H9 (cell line): ENCODE measurements at regions not wholly inside any gene's neighbourhood (a gene's known extent, or its start where the extent isn't known, plus 50 kb on each side); places are given as distances from the start of the nearest gene placed in this dataset.

Experiments used
- DNase-seq: peaks from one replicate; pipeline ENCODE4 v3.0.0-alpha.2; 2017
- H2AFZ ChIP-seq: one replicate; pipeline ENCODE4 v1.6.1; 2013; ENCODE audit warnings: mild to moderate bottlenecking, low read length, control low read depth, moderate library complexity
- H2AK5ac ChIP-seq: 2 replicates; pipeline ENCODE4 v1.6.1; 2013; ENCODE audit warnings: low read length, control low read depth, mixed read lengths; ENCODE audit not compliant: insufficient read length
- H2BK120ac ChIP-seq: one replicate; pipeline ENCODE4 v1.6.1; 2013; ENCODE audit warnings: low read depth, mild to moderate bottlenecking, low read length, control low read depth, inconsistent platforms; ENCODE audit not compliant: poor library complexity, severe bottlenecking
- H2BK12ac ChIP-seq: 2 replicates; pipeline ENCODE4 v1.6.1; 2013; ENCODE audit warnings: low read length, control low read depth, mixed read lengths, low read depth; ENCODE audit not compliant: insufficient read length
- H2BK15ac ChIP-seq: 2 replicates; pipeline ENCODE4 v1.6.1; 2013; ENCODE audit warnings: low read depth, low read length, control low read depth
- H2BK20ac ChIP-seq: one replicate; pipeline ENCODE4 v1.6.1; 2013; ENCODE audit warnings: low read depth, mild to moderate bottlenecking, low read length, control low read depth, inconsistent platforms; ENCODE audit not compliant: poor library complexity, severe bottlenecking
- H2BK5ac ChIP-seq: 2 replicates; pipeline ENCODE4 v1.6.1; 2013; ENCODE audit warnings: low read length, control low read depth, mixed read lengths; ENCODE audit not compliant: insufficient read length
- H3K14ac ChIP-seq: 2 replicates; pipeline ENCODE4 v1.6.1; 2013; ENCODE audit warnings: low read length, control low read depth; ENCODE audit not compliant: insufficient read depth
- H3K18ac ChIP-seq: 2 replicates; pipeline ENCODE4 v1.6.1; 2013; ENCODE audit warnings: low read depth, mild to moderate bottlenecking, mixed read lengths, low read length, control low read depth; ENCODE audit not compliant: insufficient read length
- H3K23ac ChIP-seq: 2 replicates; pipeline ENCODE4 v1.6.1; 2013; ENCODE audit warnings: low read length, control low read depth, mixed read lengths, low read depth; ENCODE audit not compliant: insufficient read length
- H3K23me2 ChIP-seq: 2 replicates; pipeline ENCODE4 v1.6.1; 2013; ENCODE audit warnings: low read depth, mild to moderate bottlenecking, mixed read lengths, low read length, control low read depth; ENCODE audit not compliant: insufficient read length, poor library complexity, severe bottlenecking
- H3K27ac ChIP-seq: 2 replicates; pipeline ENCODE4 v1.5.1; 2013; ENCODE audit warnings: low read length, control low read depth, mixed read lengths, low read depth; ENCODE audit not compliant: insufficient read length
- H3K27me3 ChIP-seq: 2 replicates; pipeline ENCODE4 v1.6.1; 2013; ENCODE audit warnings: low read length, control low read depth, inconsistent platforms; ENCODE audit not compliant: insufficient read depth
- H3K4ac ChIP-seq: 2 replicates; pipeline ENCODE4 v1.6.1; 2013; ENCODE audit warnings: low read depth, mild to moderate bottlenecking, control low read depth, inconsistent platforms, low read length, moderate library complexity
- H3K4me1 ChIP-seq: 2 replicates; pipeline ENCODE4 v1.6.1; 2013; ENCODE audit warnings: low read length, control low read depth, inconsistent platforms; ENCODE audit not compliant: insufficient read depth
- H3K4me2 ChIP-seq: 2 replicates; pipeline ENCODE4 v1.6.1; 2013; ENCODE audit warnings: low read length, control low read depth, mixed read lengths; ENCODE audit not compliant: insufficient read length, insufficient read depth
- H3K56ac ChIP-seq: 2 replicates; pipeline ENCODE4 v1.6.1; 2013; ENCODE audit warnings: low read depth, mild to moderate bottlenecking, mixed read lengths, low read length, control low read depth; ENCODE audit not compliant: insufficient read length
- H3K79me1 ChIP-seq: 2 replicates; pipeline ENCODE4 v1.6.1; 2013; ENCODE audit warnings: low read depth, mild to moderate bottlenecking, moderate library complexity, low read length, control low read depth, inconsistent platforms; ENCODE audit not compliant: insufficient read depth, poor library complexity, severe bottlenecking
- H3K79me2 ChIP-seq: 2 replicates; pipeline ENCODE4 v1.6.1; 2013; ENCODE audit warnings: low read length, control low read depth, inconsistent platforms; ENCODE audit not compliant: insufficient read depth
- H3K9ac ChIP-seq: 2 replicates; pipeline ENCODE4 v1.6.1; 2013; ENCODE audit warnings: low read length, control low read depth, mixed read lengths; ENCODE audit not compliant: insufficient read length; ENCODE audit errors: extremely low read depth
- H3K9me3 ChIP-seq: one replicate; pipeline ENCODE4 v1.6.1; 2013; ENCODE audit warnings: low read depth, low read length, inconsistent platforms; ENCODE audit not compliant: control insufficient read depth
- H3T11ph ChIP-seq: one replicate; pipeline ENCODE4 v1.6.1; 2013; ENCODE audit warnings: mild to moderate bottlenecking, low read length, control low read depth, inconsistent platforms
- H4K20me1 ChIP-seq: one replicate; pipeline ENCODE4 v1.6.1; 2013; ENCODE audit not compliant: control insufficient read depth, insufficient read length, insufficient read depth
- H4K5ac ChIP-seq: 2 replicates; pipeline ENCODE4 v1.6.1; 2013; ENCODE audit warnings: low read depth, mild to moderate bottlenecking, mixed read lengths, low read length, control low read depth; ENCODE audit not compliant: insufficient read length
- H4K8ac ChIP-seq: replicated peaks from 2 replicates; pipeline ENCODE4 v1.6.1; 2013; ENCODE audit warnings: low read length, control low read depth, mixed read lengths, low read depth; ENCODE audit not compliant: insufficient read length
- H4K91ac ChIP-seq: 2 replicates; pipeline ENCODE4 v1.6.1; 2013; ENCODE audit warnings: low read depth, mild to moderate bottlenecking, moderate library complexity, mixed read lengths, low read length, control low read depth; ENCODE audit not compliant: insufficient read length
- H3K27ac Mint-ChIP-seq, 3 experiments: 2 replicates in 2 of 3; 3 replicates in 1 of 3; pipeline ENCODE4 v1.8.0; 2020 to 2021; ENCODE audit warnings: mixed read lengths in 3 of 3, mild to moderate bottlenecking in 1 of 3, moderate library complexity in 1 of 3
- H3K27me3 Mint-ChIP-seq: 2 replicates; pipeline ENCODE4 v1.8.0; 2021; ENCODE audit warnings: low read depth, mild to moderate bottlenecking, moderate library complexity, mixed read lengths
- H3K36me3 Mint-ChIP-seq, 3 experiments: 2 replicates in 2 of 3; 3 replicates in 1 of 3; pipeline ENCODE4 v1.8.0; 2020 to 2021; ENCODE audit warnings: low read depth in 3 of 3, mixed read lengths in 3 of 3; ENCODE audit not compliant: insufficient read depth in 1 of 3
- H3K4me1 Mint-ChIP-seq, 2 experiments: 2 replicates each; pipeline ENCODE4 v1.8.0; 2020; ENCODE audit warnings: mixed read lengths in 2 of 2
- H3K4me3 Mint-ChIP-seq, 2 experiments: 2 replicates in 1 of 2; 3 replicates in 1 of 2; pipeline ENCODE4 v1.8.0; 2020 to 2021; ENCODE audit warnings: mild to moderate bottlenecking in 2 of 2, mixed read lengths in 2 of 2, moderate library complexity in 1 of 2
- H3K9me3 Mint-ChIP-seq, 2 experiments: 2 replicates in 1 of 2; 3 replicates in 1 of 2; pipeline ENCODE4 v1.8.0; 2020; ENCODE audit warnings: mild to moderate bottlenecking in 2 of 2, mixed read lengths in 2 of 2, moderate library complexity in 1 of 2
- CTCF ChIP-seq: fragments of 200-600 bp; sonication (generic); conservative IDR thresholded peaks from 3 replicates; pipeline ENCODE4 v1.8.0; 2021; ENCODE audit warnings: antibody characterized with exemption, mild to moderate bottlenecking
- WGBS: extraction: QIAGEN DNeasy Blood & Tissue Kit; methylation state at CpG from one replicate; pipeline ENCODE4 v1.1.7; 2013; ENCODE audit warnings: missing lambda C conversion rate, low lambda C conversion rate, mixed read lengths; ENCODE audit not compliant: insufficient read length; ENCODE audit errors: extremely low coverage; 5-methylcytosine and 5-hydroxymethylcytosine counted together

DNA sequence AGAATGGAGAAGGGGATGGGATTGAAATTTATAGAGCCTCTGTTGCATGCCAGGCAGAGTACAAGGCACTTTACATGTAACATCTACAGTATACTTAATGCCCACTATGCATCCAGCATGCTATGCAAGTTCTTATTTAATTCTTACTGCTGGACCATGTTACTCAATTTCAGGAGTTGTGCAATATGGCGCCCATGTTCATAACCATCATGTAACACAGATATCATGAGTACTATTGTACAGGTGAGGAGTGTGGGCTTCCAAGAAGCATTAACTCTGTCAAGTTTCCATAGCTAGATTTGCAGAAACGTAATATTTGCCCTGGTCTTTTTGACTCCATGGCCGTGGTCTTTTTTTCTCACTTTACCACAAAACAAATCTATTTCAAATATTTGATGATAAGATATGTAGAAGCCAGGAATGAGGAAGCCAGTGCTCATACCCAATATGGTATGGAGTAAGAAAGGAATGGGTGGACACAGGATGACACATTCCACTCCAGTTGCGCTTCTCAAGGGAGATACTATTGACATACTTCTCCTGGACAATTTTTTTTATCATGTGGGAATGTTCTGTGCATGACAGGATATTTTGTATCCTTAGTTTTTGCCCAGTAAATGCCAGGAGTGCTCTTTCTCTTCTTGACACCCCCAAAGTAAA lies 191.8 kb downstream of the C12orf75 start:
- H3K79me1 ChIP-seq: no peaks in the 10 kb centered on the region
- no peaks in the 10 kb centered on the region for H3K4me1 ChIP-seq
- H4K91ac ChIP-seq: no peak overlapping the region
- no peaks in the 10 kb centered on the region for H4K20me1 ChIP-seq
- no peaks in the 10 kb centered on the region for H3K27me3 ChIP-seq
- no peak overlapping the region for H2BK15ac ChIP-seq
- H2AFZ ChIP-seq: no peak overlapping the region
- no peak overlapping the region for H2BK120ac ChIP-seq
- no peak overlapping the region for H3T11ph ChIP-seq
- no peak for DNase-seq
- no peak overlapping the region for H2BK5ac ChIP-seq
- H3K56ac ChIP-seq: no peak overlapping the region
- no peak for TF ChIP-seq CTCF
- Mint-ChIP-seq H3K27ac (no peak overlapping the region), H3K27me3 (peaks cover 2% of the 10 kb centered on the region), H3K9me3 (peaks cover 18 to 20% of the 10 kb centered on the region in 2 experiments; a peak in 4 of 5 replicates), H3K4me3 (no peak overlapping the region), H3K4me1 (peaks cover 0 to 3% of the 10 kb centered on the region in 2 experiments; a peak in 1 of 4 replicates), H3K36me3 (peaks cover 3 to 18% (median 7%) of the 10 kb centered on the region in 3 experiments; a peak in 5 of 7 replicates)
- no peak overlapping the region for H3K18ac ChIP-seq
- H3K14ac ChIP-seq: no peak overlapping the region
- no peaks in the 10 kb centered on the region for H3K79me2 ChIP-seq
- no peak overlapping the region for H3K4ac ChIP-seq
- no peak overlapping the region for H2BK12ac ChIP-seq
- no CpG with 5 or more reads among the region's 4 CpGs for WGBS
- no peak overlapping the region for H3K9ac ChIP-seq
- H3K4me2 ChIP-seq: no peak overlapping the region
- H4K8ac ChIP-seq: no peak overlapping the region
- H3K23me2 ChIP-seq: no peaks in the 10 kb centered on the region
- no peak overlapping the region for H2BK20ac ChIP-seq
- no peak overlapping the region for H3K23ac ChIP-seq
- H4K5ac ChIP-seq: no peak overlapping the region
- no peak overlapping the region for H2AK5ac ChIP-seq
- no peaks in the 10 kb centered on the region for H3K9me3 ChIP-seq
- no peak overlapping the region for H3K27ac ChIP-seq
